Mononuclear cell (primary cell): ENCODE measurements at regions not wholly inside any gene's neighbourhood (a gene's known extent, or its start where the extent isn't known, plus 50 kb on each side); places are given as distances from the start of the nearest gene placed in this dataset.
"Not testable (repeated sequence)": the region's sequence is repeated elsewhere in the genome, so short reads cannot be mapped to it uniquely, and the experiment has no call there.

ENCODE experiments used
- H3K27me3 ChIP-seq: 2 replicates; pipeline ENCODE4 v1.6.0; 2011; ENCODE audit warnings: low read length, control low read depth; ENCODE audit not compliant: insufficient read depth
- H3K4me1 ChIP-seq: 2 replicates; pipeline ENCODE4 v1.5.1; 2011; ENCODE audit warnings: mild to moderate bottlenecking, low read length, control low read depth; ENCODE audit not compliant: insufficient read depth
- H3K4me3 ChIP-seq: 2 replicates; pipeline ENCODE4 v1.5.1; 2011; ENCODE audit warnings: mild to moderate bottlenecking, low read length, moderate library complexity
- H3K9me3 ChIP-seq: 2 replicates; pipeline ENCODE4 v1.5.1; 2011; ENCODE audit warnings: low read depth, mild to moderate bottlenecking, control low read depth, low read length

DNA sequence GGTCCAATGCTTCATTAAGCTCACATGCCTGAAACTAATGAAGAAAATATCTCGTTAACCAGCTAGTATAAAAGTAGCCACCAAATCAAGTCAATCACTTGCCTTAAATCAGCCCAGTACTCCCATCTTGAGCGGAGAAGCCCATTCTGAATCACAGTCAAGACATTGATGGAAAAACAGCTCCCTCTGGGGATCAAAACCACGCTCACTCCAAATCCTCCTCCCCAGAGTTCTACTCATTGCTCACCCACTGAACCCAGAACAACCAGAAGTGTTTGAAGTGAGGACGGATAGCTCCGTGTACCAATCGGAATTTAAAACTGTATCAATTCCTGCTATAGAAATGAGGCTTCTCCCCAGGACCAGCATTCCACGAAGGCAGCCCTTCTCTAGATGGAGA lies 163.3 kb downstream of the UNC93B1 start:
- not testable (repeated sequence) for H3K27me3 ChIP-seq, H3K4me1 ChIP-seq, H3K9me3 ChIP-seq, H3K4me3 ChIP-seq

DNA sequence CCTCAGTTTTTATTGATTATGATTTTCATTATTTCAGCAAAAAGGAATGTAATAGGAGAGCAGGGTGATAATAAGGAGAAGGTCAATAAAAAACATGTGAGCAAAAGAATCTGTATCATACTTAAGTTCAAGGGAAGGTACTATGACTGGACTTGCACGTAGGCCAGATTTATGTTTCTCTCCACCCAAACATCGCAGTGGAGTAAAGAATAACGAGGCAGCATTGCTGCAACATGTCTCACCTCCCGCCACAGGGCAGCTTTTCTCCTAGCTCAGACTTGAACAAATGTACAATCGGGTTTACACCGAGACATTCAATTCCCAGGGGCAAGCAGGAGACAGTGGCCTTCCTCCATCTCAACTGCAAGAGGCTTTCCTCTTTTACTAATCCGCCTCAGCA lies 155.7 kb upstream of the ALDH3B2 start:
- not testable (repeated sequence) for H3K27me3 ChIP-seq, H3K4me3 ChIP-seq

DNA sequence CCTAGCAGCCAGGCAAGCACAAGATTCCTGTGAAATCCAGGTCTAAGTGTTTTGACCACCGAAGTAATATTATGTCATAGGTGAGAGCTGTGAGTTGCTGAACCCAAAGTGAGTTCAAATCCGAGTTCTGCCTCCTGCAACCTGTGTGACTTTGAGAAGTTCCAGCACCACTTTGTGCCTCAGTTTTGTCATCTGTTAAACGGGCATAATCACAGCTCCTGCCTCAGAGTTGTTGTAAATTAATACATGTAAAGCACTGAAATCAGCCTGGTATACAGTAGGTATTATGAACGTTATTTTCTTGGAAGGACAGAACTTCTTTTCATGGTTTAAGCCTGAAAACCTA lies 152.5 kb upstream of the ALDH3B2 start:
- H3K9me3 ChIP-seq, H3K27me3 ChIP-seq, H3K4me1 ChIP-seq, H3K4me3 ChIP-seq: not testable (repeated sequence)

More for the DNA sequence above, 155.7 kb upstream of the ALDH3B2 start:
- H3K9me3 ChIP-seq, H3K4me1 ChIP-seq: not testable (repeated sequence)

DNA sequence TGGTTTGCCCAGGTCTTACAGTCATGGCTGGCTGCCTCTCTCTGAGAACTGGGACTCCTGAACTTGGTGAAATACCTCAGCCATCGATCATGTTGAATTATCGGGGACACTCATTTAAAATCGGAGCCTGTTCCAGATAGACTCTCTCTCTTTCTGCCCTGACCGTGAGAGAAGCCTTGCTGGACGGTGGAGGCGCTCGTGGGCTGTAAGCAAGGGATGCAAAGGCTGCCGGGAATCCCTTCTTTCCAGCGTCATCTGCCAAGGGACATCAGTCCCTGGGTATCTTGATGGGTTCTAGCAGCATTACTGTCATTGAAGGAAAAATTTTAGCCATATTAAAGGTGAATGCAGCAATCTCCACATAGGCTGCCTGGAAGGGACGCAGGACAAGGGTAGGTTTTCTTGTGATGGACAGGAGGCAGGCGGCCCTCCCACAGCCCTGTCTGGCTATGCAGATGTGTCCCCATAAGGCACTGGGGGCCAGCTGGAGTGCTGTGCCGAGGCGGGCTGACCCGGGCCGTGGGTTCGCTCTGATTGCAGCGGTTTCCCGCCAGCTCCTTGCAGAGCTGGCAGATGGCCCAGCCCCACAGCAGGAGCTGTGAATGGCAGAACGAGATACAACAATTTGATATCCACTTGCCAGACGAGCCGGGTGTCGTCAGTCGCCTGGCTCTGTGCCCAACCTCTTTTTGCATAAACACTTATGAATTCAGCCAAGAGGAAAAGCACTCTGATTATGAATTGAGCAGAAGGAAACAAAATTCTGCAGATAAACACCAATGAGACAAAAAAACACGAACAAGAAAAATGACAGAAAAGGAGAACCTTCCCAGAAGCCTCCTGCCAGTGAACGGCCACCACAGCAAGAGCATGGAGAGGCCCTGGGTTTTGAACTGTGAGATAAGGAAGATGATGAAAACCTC lies 151.9 kb upstream of the ALDH3B2 start:
- H3K27me3 ChIP-seq, H3K4me1 ChIP-seq, H3K9me3 ChIP-seq, H3K4me3 ChIP-seq: not testable (repeated sequence)

DNA sequence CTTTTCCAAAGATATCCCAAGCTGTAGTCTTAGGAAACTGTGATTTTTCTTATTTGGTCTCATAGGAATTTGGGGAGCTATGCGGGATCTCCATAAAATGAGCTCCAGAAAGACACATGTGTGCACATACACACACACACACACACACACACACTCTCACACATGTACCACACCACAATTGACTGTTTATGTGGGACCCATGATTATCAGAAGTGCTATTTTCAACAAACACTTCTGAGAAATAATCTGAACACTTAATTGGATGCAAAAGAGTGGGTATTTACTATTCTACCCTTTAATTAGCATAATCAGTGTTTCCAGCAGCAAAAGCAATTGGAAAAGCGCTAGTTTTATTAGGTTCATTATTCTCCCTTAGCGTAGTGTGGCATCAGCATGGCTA lies 150.4 kb upstream of the ALDH3B2 start:
- H3K4me1 ChIP-seq, H3K4me3 ChIP-seq, H3K27me3 ChIP-seq, H3K9me3 ChIP-seq: not testable (repeated sequence)

DNA sequence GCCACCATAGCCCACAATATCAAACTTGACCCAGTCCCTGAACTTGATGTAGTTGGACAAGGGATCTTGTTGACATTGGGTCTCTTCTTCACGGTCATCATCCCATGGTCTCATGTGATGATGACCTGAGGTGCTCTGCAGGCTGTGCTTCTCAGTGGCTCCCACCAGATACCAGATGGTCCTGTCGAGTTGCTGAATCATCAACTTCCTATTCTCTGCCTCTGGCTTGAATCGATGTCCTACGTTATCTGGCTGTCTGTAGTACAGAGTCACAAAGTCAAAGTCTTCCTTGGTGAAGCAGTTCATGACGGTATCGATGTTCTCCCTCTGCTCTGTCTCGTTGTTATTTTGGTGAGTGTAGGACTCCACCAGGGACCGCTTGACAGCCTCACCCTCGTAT lies 145.7 kb upstream of the ALDH3B2 start:
- H3K4me1 ChIP-seq: no peaks in the 10 kb centered on the region
- H3K4me3 ChIP-seq: no peak overlapping the region
- no peaks in the 10 kb centered on the region for H3K27me3 ChIP-seq
- H3K9me3 ChIP-seq: no peaks in the 10 kb centered on the region

DNA sequence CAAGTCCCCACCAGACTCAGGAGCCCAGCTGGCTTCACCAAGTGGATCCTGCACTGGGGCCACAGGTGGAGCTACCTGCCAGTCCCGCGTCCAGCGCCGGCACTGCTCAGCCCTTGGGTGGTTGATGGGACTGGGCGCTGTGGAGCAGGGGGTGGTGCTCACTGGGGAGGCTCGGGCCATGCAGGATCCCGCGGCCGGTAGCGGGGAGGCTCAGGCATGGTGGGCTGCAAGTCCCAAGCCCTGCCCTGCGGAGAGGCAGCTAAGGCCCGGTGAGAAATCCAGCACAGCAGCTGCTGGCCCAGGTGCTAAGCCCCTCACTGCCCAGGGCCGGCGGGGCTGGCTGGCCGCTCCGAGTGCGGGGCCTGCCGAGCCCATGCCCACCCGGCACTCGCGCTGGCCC lies 143.1 kb upstream of the ALDH3B2 start:
- H3K4me1 ChIP-seq, H3K27me3 ChIP-seq, H3K4me3 ChIP-seq, H3K9me3 ChIP-seq: not testable (repeated sequence)

DNA sequence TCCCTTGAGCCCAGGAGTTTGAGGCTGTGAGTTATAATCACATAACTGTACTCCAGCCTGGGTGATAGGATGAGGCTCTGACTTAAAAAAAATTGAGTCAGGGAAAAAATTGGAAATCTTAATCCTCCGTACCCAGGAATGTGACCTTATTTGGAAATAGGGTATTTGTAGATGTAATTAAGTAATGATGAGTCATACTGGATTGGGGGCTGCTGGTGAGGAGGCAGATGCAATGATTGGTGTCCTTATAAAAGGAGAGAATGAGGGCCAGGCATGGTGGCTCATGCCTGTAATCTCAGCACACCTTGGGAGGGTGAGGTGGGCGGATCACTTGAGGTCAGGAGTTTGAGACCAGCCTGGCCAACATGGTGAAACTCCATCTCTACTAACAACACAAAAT lies 134.9 kb upstream of the ALDH3B2 start:
- H3K27me3 ChIP-seq, H3K4me3 ChIP-seq, H3K9me3 ChIP-seq: not testable (repeated sequence)
- H3K4me1 ChIP-seq: peaks cover 11% of the 10 kb centered on the region

DNA sequence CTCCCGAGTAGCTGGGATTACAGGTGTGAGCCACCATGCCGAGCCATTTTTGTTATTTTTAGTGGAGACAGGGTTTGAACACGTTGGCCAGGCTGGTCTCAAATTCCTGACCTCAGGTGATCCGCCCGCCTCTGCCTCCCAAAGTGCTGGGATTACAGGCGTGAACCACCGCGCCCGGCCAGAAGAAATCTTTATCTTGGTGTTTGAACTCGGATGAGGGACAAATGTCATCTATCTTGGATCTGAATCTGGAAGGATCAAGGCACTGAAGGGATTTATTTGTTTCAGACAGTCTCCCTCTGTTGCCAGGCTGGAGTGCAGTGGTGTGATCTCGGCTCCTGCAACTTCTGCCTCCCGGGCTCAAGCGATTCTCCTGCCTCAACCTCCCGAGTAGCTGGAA lies 133.5 kb upstream of the ALDH3B2 start:
- not testable (repeated sequence) for H3K4me3 ChIP-seq, H3K9me3 ChIP-seq, H3K27me3 ChIP-seq
- peaks cover 11% of the 10 kb centered on the region for H3K4me1 ChIP-seq

DNA sequence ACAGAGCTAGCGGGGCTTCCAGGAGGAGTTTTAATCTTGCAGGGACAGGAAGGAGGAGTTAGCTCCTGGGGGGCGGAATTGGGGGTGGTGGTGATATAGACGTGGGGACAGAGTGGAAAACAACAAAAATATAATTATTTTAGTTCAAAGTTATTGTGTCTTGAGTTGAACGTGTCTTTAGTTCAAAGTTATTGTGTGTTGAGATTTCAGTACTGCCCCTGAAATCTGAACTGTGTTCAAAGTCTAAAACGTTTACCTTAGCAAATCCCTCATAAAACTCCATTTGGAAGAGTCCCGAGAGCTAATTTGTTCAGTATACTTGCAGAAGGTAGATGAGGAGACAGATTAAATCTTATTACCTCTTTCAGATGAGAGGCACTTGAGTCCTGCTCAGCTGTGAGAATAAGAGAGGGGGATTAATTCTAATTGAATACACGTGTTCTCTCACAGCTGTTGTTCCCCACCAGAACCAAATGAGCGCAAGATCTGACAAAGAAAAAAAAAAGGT lies 132.4 kb upstream of the ALDH3B2 start:
- H3K9me3 ChIP-seq, H3K4me3 ChIP-seq, H3K27me3 ChIP-seq: not testable (repeated sequence)
- H3K4me1 ChIP-seq: peaks cover 11% of the 10 kb centered on the region

DNA sequence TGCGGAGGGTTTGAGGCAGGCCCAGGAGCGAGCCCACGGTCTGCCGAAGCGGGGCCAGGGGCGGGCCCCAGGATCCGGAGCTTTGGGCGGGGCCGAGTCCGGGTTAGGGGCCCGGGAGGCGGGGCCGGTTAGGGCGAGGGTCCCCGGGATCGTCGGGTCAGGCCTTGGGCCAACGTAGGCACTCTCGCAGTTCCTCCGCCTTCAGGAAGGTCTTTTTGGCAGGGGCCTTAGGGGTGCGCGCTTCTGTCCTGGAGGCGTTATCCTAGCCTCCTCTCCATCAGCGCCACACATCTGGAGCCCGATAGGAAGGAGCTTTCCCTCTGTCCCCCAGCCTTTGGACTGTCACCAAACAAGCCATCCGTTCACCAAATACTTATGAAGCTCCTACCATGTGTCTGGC lies 131.8 kb upstream of the ALDH3B2 start:
- not testable (repeated sequence) for H3K27me3 ChIP-seq, H3K9me3 ChIP-seq
- Histone ChIP-seq H3K4me1 (peaks cover 11% of the 10 kb centered on the region), H3K4me3 (peak overlapping the region; percentile 34)

DNA sequence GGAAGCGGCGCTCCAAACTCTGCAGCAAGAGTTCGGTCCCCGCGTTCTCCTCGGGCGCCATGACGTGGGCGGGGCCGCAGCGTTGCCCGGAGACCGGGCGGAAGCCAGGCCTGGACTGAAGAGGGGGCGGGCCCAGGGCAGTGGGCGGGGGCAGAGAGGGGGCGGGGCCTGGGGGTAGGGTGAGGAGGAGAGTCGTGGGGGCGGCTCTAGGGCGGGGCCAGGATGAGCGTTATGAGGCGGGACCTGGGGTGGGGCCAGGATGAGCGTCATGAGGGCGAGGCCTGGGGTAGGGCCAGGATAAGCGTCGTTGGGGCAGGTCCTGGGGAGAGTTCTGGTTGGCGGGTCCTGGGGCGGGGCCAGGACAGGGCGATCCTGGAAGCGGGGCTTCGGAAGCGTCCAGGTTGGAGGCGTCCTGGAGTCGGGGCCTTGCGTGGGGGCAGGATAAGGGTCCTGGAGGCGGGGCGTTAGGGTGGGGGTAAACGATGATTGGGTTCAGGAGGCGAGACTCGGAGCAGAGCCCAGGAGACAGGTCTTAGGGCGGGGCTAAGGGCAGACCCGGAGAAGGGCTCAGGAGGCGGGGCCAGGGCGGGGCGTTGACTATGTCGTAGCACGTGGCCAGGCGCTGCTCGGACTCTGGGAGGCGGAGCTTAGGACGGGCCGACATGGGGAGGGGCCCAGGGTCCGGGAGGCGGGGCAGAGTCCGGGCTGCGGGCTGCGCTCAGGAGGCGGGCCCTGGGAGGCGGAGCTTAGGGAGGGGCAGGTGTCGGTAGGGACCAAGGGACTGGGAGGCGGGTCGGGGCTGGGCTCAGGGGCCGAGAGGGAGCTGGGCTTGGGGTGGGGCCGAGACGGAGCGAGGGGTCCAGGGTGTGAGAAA lies 131.1 kb upstream of the ALDH3B2 start:
- Histone ChIP-seq H3K4me1 (peaks cover 11% of the 10 kb centered on the region), H3K4me3 (peak overlapping the region; percentile 55)
- H3K27me3 ChIP-seq, H3K9me3 ChIP-seq: not testable (repeated sequence)

DNA sequence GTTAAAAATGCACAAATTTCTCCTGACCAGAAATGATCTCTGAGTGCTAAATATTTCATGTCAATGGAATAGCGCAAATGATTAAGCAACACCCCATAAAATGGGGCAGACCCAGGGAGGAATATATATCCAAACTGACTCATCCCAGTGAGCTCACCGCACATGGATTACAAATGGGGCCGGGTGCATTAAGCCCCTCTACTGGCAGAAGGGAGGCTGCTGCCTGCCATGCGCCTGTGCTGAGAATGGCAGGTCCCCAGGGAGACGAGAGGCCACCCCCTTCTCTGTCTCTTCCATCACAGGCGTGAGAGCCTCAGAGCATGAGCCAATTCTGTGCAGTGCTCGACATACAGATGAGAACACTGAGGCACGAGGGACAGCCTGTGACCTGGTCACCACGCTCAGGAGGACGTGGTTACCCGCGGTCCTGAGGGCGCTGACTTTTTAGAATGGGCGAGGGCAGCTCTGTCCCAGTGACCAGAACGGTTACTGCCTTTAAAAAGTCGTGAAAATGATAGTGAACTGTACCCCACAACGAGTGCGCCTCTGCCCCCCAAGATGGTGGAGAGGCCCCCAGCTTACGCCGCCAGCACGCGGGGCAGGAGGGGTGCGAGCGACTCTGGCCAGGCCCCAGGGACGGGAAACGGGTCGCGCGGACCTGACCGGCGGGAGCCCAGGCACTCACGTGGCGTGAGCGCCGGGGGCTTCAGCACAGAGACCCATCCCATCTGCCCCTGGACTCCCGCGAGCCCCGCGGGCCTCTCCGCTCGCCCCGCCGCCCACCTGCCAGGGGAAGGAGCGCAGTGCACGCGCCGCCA lies 130.2 kb upstream of the ALDH3B2 start:
- not testable (repeated sequence) for H3K9me3 ChIP-seq, H3K27me3 ChIP-seq
- peaks cover 11% of the 10 kb centered on the region for H3K4me1 ChIP-seq
- peak overlapping the region; percentile 55 for H3K4me3 ChIP-seq

DNA sequence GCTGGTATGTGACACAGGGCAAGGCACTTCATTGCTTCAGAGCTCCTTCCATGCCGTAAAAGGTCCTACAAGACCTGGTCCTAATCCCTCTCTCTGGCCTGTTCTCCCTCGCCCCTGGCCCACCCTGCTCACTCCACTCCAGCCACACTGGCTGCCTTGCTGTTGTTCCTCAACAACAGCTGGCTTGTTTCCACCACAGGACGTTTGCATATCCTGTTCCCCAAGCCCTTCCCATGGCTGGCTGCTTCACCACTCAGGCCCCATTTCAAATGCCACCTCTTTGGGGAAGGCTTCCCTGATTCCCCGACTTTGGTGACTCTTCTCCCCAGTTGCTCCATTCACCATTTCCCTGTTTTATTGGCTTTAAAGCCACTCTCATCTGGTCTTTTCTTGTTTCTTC lies 129.1 kb upstream of the ALDH3B2 start:
- H3K9me3 ChIP-seq, H3K4me3 ChIP-seq, H3K27me3 ChIP-seq: not testable (repeated sequence)
- peaks cover 11% of the 10 kb centered on the region for H3K4me1 ChIP-seq

DNA sequence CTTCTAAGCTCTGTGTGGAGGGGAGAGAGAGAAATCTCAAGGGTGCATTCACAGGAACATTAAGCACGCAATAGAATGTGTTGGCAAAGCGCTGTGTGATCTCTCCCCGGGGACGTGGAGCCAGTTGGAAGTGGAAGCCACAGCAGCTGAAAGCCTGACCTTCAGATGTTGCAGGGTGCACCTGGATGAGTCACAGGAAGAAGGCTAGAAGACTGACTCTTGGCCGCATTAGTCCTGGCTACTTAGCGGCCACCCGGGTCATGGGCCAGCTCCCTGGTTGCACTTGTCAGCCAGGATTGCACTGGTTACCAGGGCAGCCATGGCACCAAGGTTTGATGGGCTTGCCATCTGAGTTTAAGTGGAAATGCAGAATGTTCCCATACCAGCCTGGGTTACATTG lies 128.6 kb upstream of the ALDH3B2 start:
- not testable (repeated sequence) for H3K27me3 ChIP-seq, H3K9me3 ChIP-seq, H3K4me3 ChIP-seq
- H3K4me1 ChIP-seq: peaks cover 11% of the 10 kb centered on the region
